Erythroblast (primary cell): ENCODE measurements at regions not wholly inside any gene's neighbourhood (a gene's known extent, or its start where the extent isn't known, plus 50 kb on each side); places are given as distances from the start of the nearest gene placed in this dataset.

Experiments used
- GATA1 ChIP-seq: IDR thresholded peaks from 2 replicates; pipeline ENCODE4 v1.6.1; 2011; ENCODE audit warnings: low read depth, mild to moderate bottlenecking, control low read depth, low read length, moderate library complexity
- POLR2A ChIP-seq: IDR thresholded peaks from 2 replicates; pipeline ENCODE4 v1.6.1; 2011; ENCODE audit warnings: mild to moderate bottlenecking, low read length

DNA sequence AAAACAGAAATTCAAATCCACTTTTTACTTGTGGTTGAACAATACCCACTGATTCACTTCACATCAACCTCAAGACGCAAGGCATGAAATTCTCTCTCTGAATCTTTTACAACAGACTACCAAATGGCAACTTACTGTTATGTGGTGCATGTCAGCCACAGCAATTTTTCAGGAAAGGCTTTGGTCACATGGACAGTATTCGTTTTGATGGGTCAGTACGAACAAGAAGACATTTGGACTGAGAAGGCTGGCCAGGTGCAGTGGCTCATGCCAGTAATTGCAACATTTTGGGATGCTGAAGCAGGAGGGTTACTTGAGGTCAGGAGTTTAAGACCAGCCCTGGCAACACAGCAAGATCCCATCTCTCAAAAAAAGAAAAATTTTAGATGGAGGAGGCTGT, 144.0 kb downstream of the SEC23A start:
- TF ChIP-seq POLR2A (no peak), GATA1 (no peak)
